K562 (cell line): ENCODE measurements at regions not wholly inside any gene's neighbourhood (a gene's known extent, or its start where the extent isn't known, plus 50 kb on each side); places are given as distances from the start of the nearest gene placed in this dataset.

Experiments
- ATAC-seq: fragments of 200-7000 bp; cut with Tn5 transposase; 3 replicates; pipeline ENCODE4 v1.9.1; 2020; ENCODE audit warnings: moderate library complexity
- BruUV-seq: library from RNA; stranded (reverse); fragments of 400-500 nt; replicated peaks from 2 replicates; lab custom pipeline; 2021; lab: Mats Ljungman, UMichigan
- CTCF ChIA-PET: fragments of 300-600 bp; formaldehyde crosslinking; extraction: SDS; loops from one replicate; lab custom pipeline; 2021; ENCODE audit warnings: low intra/inter-chr PET ratio; lab: Yijun Ruan, JAX
- POLR2A ChIA-PET: fragments of 300-600, 350-650 bp; sonication (Branson Sonifier 250); formaldehyde crosslinking; extraction: SDS; loops from one replicate; lab custom pipeline; 2021; ENCODE audit warnings: antibody characterized with exemption, inconsistent platforms; lab: Yijun Ruan, JAX
- DNase-seq, 4 experiments: peaks; one replicate each; pipeline versions ENCODE4 v3.0.0 to v3.0.0-alpha.2; 2011 to 2018; ENCODE audit warnings: low spot score in 3 of 4, mixed read lengths in 3 of 4; ENCODE audit errors: extremely low read depth in 1 of 4
- FAIRE-seq: peaks from 2 replicates; lab custom pipeline; 2011; peaks lifted over from hg19 to GRCh38; lab: Jason Lieb, UNC
- H2AFZ ChIP-seq: 2 replicates; pipeline ENCODE4 v1.6.0; 2011; ENCODE audit warnings: low read depth, low read length, control low read depth, inconsistent platforms
- H3K27ac ChIP-seq: fragments of 200-600 bp; 3 replicates; pipeline ENCODE4 v1.8.0; 2011; ENCODE audit warnings: low read depth, mild to moderate bottlenecking, control low read depth, inconsistent platforms, low read length, moderate library complexity, mixed read lengths; ENCODE audit errors: extremely low read depth
- H3K27me3 ChIP-seq, 2 experiments: fragments of 300-600 bp in 1 of 2; 2 replicates in 1 of 2; 3 replicates in 1 of 2; pipeline versions ENCODE4 v1.6.0 to v1.8.0; 2011; ENCODE audit warnings: inconsistent platforms in 2 of 2, low read length in 2 of 2, mild to moderate bottlenecking in 1 of 2, mixed read lengths in 1 of 2, moderate library complexity in 1 of 2; ENCODE audit not compliant: control insufficient read depth in 2 of 2, insufficient read depth in 2 of 2
- H3K36me3 ChIP-seq: fragments of 300-600 bp; 3 replicates; pipeline ENCODE4 v1.8.0; 2011; ENCODE audit warnings: mild to moderate bottlenecking, low read length, inconsistent platforms; ENCODE audit not compliant: control insufficient read depth, insufficient read depth
- H3K4me1 ChIP-seq, 2 experiments: fragments of 200-600 bp in 1 of 2; replicated peaks in 1 of 2; 2 replicates in 1 of 2; 3 replicates in 1 of 2; pipeline versions ENCODE4 v1.5.1 to v1.8.0; 2011; ENCODE audit warnings: inconsistent platforms in 2 of 2, low read length in 2 of 2, mild to moderate bottlenecking in 1 of 2, mixed read lengths in 1 of 2, moderate library complexity in 1 of 2; ENCODE audit not compliant: control insufficient read depth in 2 of 2, insufficient read depth in 2 of 2
- H3K4me2 ChIP-seq: 2 replicates; pipeline ENCODE4 v1.6.1; 2011; ENCODE audit warnings: low read length, control low read depth, inconsistent platforms, mixed read lengths; ENCODE audit not compliant: insufficient read depth
- H3K4me3 ChIP-seq: fragments of 200-600 bp; sonication (generic), shearing (Covaris generic); 2 replicates; pipeline ENCODE4 v1.5.1; 2016; ENCODE audit warnings: control low read depth, inconsistent platforms
- H3K79me2 ChIP-seq: fragments of 200-600 bp; 3 replicates; pipeline ENCODE4 v1.8.0; 2011; ENCODE audit warnings: low read length, inconsistent platforms; ENCODE audit not compliant: control insufficient read depth, insufficient read depth
- H3K9ac ChIP-seq, 2 experiments: 2 replicates each; pipeline versions ENCODE4 v1.6.0 to v1.6.1; 2011; ENCODE audit warnings: low read depth in 2 of 2, low read length in 2 of 2, control low read depth in 1 of 2, inconsistent platforms in 1 of 2, mild to moderate bottlenecking in 1 of 2, mixed read lengths in 1 of 2; ENCODE audit not compliant: insufficient read depth in 1 of 2
- H3K9me1 ChIP-seq: one replicate; pipeline ENCODE4 v1.6.0; 2011; ENCODE audit warnings: inconsistent platforms, mild to moderate bottlenecking, low read length, moderate library complexity; ENCODE audit not compliant: control insufficient read depth, insufficient read depth
- H3K9me3 ChIP-seq: replicated peaks from 2 replicates; pipeline ENCODE4 v1.5.1; 2011; ENCODE audit warnings: low read depth, low read length, inconsistent platforms; ENCODE audit not compliant: control insufficient read depth, insufficient read depth
- H4K20me1 ChIP-seq: replicated peaks from 2 replicates; pipeline ENCODE4 v1.6.1; 2011; ENCODE audit warnings: low read length, inconsistent platforms, mixed read lengths; ENCODE audit not compliant: control insufficient read depth, insufficient read depth
- ARNT ChIP-seq, 2 experiments: fragments of 450-650 bp; IDR thresholded peaks; 2 replicates each; pipeline ENCODE4 v1.6.1; 2016; ENCODE audit warnings: mild to moderate bottlenecking in 1 of 2
- ATF6 ChIP-seq: sonication (generic); formaldehyde crosslinking; IDR thresholded peaks from 2 replicates; pipeline ENCODE4 v1.4.0; 2020; ENCODE audit warnings: mild to moderate bottlenecking, missing genetic modification reagents
- GTF2F1 ChIP-seq: IDR thresholded peaks from 2 replicates; pipeline ENCODE4 v1.6.1; 2011; ENCODE audit warnings: low read depth, low read length, improper control_type of control experiment
- KLF6 ChIP-seq: fragments of 250-450 bp; sonication (Bioruptor Pico); IDR thresholded peaks from 2 replicates; pipeline ENCODE4 v1.4.0; 2020; ENCODE audit warnings: mild to moderate bottlenecking, moderate library complexity, borderline replicate concordance
- NFYB ChIP-seq: IDR thresholded peaks from 2 replicates; pipeline ENCODE4 v1.6.1; 2011; ENCODE audit warnings: mild to moderate bottlenecking, moderate library complexity; ENCODE audit not compliant: insufficient read length; ENCODE audit errors: extremely low read depth
- PHF8 ChIP-seq: fragments of 200-600 bp; sonication (generic); IDR thresholded peaks from 2 replicates; pipeline ENCODE4 v1.6.1; 2012; ENCODE audit warnings: mixed run types, mild to moderate bottlenecking, inconsistent platforms, low read length, moderate library complexity, borderline replicate concordance
- POLR2AphosphoS2 ChIP-seq: IDR thresholded peaks from 2 replicates; pipeline ENCODE4 v1.6.1; 2012; ENCODE audit warnings: low read length, improper control_type of control experiment
- RCOR1 ChIP-seq, 2 experiments: IDR thresholded peaks; 2 replicates each; pipeline ENCODE4 v1.6.1; 2012; ENCODE audit warnings: low read depth in 2 of 2, low read length in 2 of 2, borderline replicate concordance in 1 of 2, improper control_type of control experiment in 1 of 2
- TAF15 ChIP-seq: fragments of 200-400 bp; formaldehyde crosslinking; IDR thresholded peaks from 2 replicates; pipeline ENCODE4 v1.6.1; 2017; ENCODE audit warnings: mild to moderate bottlenecking, low read depth, low read length, moderate library complexity
- TARDBP ChIP-seq: fragments of 450-650 bp; IDR thresholded peaks from 2 replicates; pipeline ENCODE4 v1.6.1; 2016
- TBP ChIP-seq: optimal IDR thresholded peaks from 2 replicates; pipeline ENCODE3; 2011; ENCODE audit warnings: low read depth, low read length, improper control_type of control experiment
- TCF3 ChIP-seq: sonication (generic); formaldehyde crosslinking; IDR thresholded peaks from 2 replicates; pipeline ENCODE4 v1.4.0; 2020; ENCODE audit warnings: mild to moderate bottlenecking, missing genetic modification reagents
- THRB ChIP-seq: fragments of 450-650 bp; formaldehyde crosslinking; conservative IDR thresholded peaks from 2 replicates; pipeline ENCODE4 v1.4.0; 2022; ENCODE audit warnings: mild to moderate bottlenecking, missing genetic modification characterization
- ZBTB9 ChIP-seq: fragments of 450-650 bp; formaldehyde crosslinking; IDR thresholded peaks from 2 replicates; pipeline ENCODE4 v1.4.0; 2020; ENCODE audit warnings: mild to moderate bottlenecking, moderate library complexity
- WGBS: fragments of 100-300 bp; shearing (Covaris generic); methylation state at CpG from one replicate; pipeline ENCODE4 v1.1.6; 2016; ENCODE audit warnings: low coverage, mixed read lengths; ENCODE audit not compliant: insufficient coverage; ENCODE audit errors: missing lambda C conversion rate; 5-methylcytosine and 5-hydroxymethylcytosine counted together
- in situ Hi-C: fragments of 300-500 bp; cut with MboI; formaldehyde crosslinking; loops from 4 replicates; pipeline ENCODE4 v1.15.0; 2018; ENCODE audit warnings: inconsistent platforms, mixed read lengths
- intact Hi-C: fragments of 100-400 bp; cut with micrococcal nuclease; formaldehyde crosslinking; loops from 2 replicates; pipeline ENCODE4 v1.14.2; 2022

- Histone ChIP-seq H4K20me1 (no peaks in the 10 kb centered on the region), H3K27me3 (no peaks in the 10 kb centered on the region), H3K27ac (no peak overlapping the region), H3K4me3 (no peak overlapping the region), H3K9me1 (no peaks in the 10 kb centered on the region), H3K79me2 (no peaks in the 10 kb centered on the region), H3K36me3 (no peaks in the 10 kb centered on the region), H3K9ac (no peak overlapping the region), H2AFZ (no peak overlapping the region), H3K4me2 (no peak overlapping the region), H3K9me3 (no peaks in the 10 kb centered on the region), H3K4me1 (no peaks in the 10 kb centered on the region)
- FAIRE-seq (no peak), DNase-seq (no peak), ATAC-seq (no peak)
- ChIA-PET CTCF (no interaction called here), POLR2A (no interaction called here)
- in situ Hi-C loops (no loop called here), intact Hi-C loops (no loop called here)
- 11% methylated on average over 3 of the region's 3 CpGs for WGBS
- TF ChIP-seq PHF8, result no peak
- TF ChIP-seq ZBTB9 (CRISPR knock-in tag), result no peak
- TF ChIP-seq NFYB, result no peak
- no peak for TF ChIP-seq TAF15
- BruUV-seq, result no TSS peak
These were observed 192.4 kb upstream of the CNTN1 start for GRCh38 chr12:40499856-40500255.

GRCh38 chr12:40502322-40502721, 189.9 kb upstream of the CNTN1 start:
- no peak overlapping the region for H2AFZ ChIP-seq
- TF ChIP-seq TCF3 (CRISPR knock-in tag) (peak; percentile 45; the same call in 1 of the 2 replicates), TBP (no peak), THRB (CRISPR knock-in tag) (no peak), POLR2AphosphoS2 (no peak), RCOR1 (IDR thresholded peaks at IDR 0.05; ENCODE audit: borderline replicate concordance in 1 of 2, low read depth in 2 of 2, low read length in 2 of 2) (no peak), KLF6 (CRISPR knock-in tag) (no peak), ATF6 (CRISPR knock-in tag) (no peak), ARNT (IDR thresholded peaks at IDR 0.05) (no peak), GTF2F1 (no peak), TARDBP (no peak)

More at GRCh38 chr12:40502322-40502721, 189.9 kb upstream of the CNTN1 start:
- Histone ChIP-seq H3K4me1 (no peaks in the 10 kb centered on the region), H3K27ac (no peak overlapping the region), H3K9me3 (no peaks in the 10 kb centered on the region), H3K4me2 (no peak overlapping the region), H3K9ac (no peak overlapping the region), H3K9me1 (no peaks in the 10 kb centered on the region), H3K4me3 (no peak overlapping the region), H3K79me2 (no peaks in the 10 kb centered on the region), H4K20me1 (no peaks in the 10 kb centered on the region), H3K36me3 (no peaks in the 10 kb centered on the region), H3K27me3 (no peaks in the 10 kb centered on the region)
- in situ Hi-C loops, result no loop called here
- intact Hi-C loops, result no loop called here
- POLR2A ChIA-PET, result interaction anchor here (0.6 kb wide), 1 partner anchor 1256 kb away, joined by 3 read pairs; no protein-coding TSS in a partner anchor
- 2% methylated on average over 3 of the region's 3 CpGs for WGBS
- no peak for FAIRE-seq
- CTCF ChIA-PET, result no interaction called here
- DNase-seq, result peak in 1 of 4 experiments; percentile 1
- no TSS peak for BruUV-seq
- no peak for ATAC-seq
